ENCODE measurements at regions not wholly inside any gene's neighbourhood (a gene's known extent, or its start where the extent isn't known, plus 50 kb on each side); places are given as distances from the start of the nearest gene placed in this dataset.

DNA sequence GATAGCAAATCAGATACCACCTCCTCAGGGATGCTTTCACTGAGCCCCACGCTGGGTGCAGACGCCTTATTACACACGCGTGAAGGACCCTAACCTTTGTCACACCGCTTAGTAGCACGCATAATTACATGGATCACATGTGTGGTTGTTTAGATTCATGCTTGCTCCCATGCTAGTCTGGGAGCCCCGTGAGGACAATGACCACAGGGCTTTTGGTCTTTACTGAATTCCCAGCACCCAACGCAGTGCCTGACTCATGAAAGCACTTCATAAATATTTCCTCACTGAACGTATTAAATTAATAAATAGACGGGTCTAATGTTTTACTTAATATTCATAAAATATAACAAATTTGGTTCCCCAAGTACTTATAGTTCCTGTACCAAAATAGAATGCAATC lies 132.5 kb downstream of the ALDH8A1 start (continued):
- TF ChIP-seq HNRNPLL (IDR thresholded peaks at IDR 0.05; ENCODE audit: low read depth, low read length, poor library complexity, severe bottlenecking) (no peak), XRCC5 (IDR thresholded peaks at IDR 0.05; ENCODE audit: low read depth, low read length) (no peak)
- TF ChIP-seq, protein P1, sequence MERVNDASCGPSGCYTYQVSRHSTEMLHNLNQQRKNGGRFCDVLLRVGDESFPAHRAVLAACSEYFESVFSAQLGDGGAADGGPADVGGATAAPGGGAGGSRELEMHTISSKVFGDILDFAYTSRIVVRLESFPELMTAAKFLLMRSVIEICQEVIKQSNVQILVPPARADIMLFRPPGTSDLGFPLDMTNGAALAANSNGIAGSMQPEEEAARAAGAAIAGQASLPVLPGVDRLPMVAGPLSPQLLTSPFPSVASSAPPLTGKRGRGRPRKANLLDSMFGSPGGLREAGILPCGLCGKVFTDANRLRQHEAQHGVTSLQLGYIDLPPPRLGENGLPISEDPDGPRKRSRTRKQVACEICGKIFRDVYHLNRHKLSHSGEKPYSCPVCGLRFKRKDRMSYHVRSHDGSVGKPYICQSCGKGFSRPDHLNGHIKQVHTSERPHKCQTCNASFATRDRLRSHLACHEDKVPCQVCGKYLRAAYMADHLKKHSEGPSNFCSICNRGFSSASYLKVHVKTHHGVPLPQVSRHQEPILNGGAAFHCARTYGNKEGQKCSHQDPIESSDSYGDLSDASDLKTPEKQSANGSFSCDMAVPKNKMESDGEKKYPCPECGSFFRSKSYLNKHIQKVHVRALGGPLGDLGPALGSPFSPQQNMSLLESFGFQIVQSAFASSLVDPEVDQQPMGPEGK (CRISPR knock-in tag; IDR thresholded peaks at IDR 0.05; ENCODE audit: borderline replicate concordance): no peak

- no peak for TF ChIP-seq CBX5 (IDR thresholded peaks at IDR 0.05; ENCODE audit: borderline replicate concordance, low read depth)
- no peak for TF ChIP-seq LARP7 (IDR thresholded peaks at IDR 0.05)
- TF ChIP-seq MIER1 (IDR thresholded peaks at IDR 0.05; ENCODE audit: low read depth): no peak
- no peaks in the 10 kb centered on the region for H3K36me3 ChIP-seq (ENCODE audit: control insufficient read depth, insufficient read depth, low read length)
- ATAC-seq: no peak
- H3K4me2 ChIP-seq (ENCODE audit: insufficient read depth, low read length): no peak overlapping the region
- POLR2A ChIA-PET: no interaction called here
- H3K27me3 ChIP-seq (ENCODE audit: control insufficient read depth in 2 of 2, insufficient read depth in 2 of 2, low read length in 2 of 2): peaks cover 10 to 20% of the 10 kb centered on the region in 2 experiments
- CTCF ChIA-PET (ENCODE audit: low intra/inter-chr PET ratio): no interaction called here
- no peak overlapping the region for H2AFZ ChIP-seq (ENCODE audit: low read depth, low read length)
- H3K9me3 ChIP-seq (replicated peaks; ENCODE audit: control insufficient read depth, insufficient read depth, low read depth, low read length): no peaks in the 10 kb centered on the region
- BruUV-seq (replicated peaks): no TSS peak
- no peaks in the 10 kb centered on the region for H3K79me2 ChIP-seq (ENCODE audit: control insufficient read depth, insufficient read depth, low read length)
- WGBS (ENCODE audit: insufficient coverage, low coverage, missing lambda C conversion rate): 2% methylated on average over 3 of the region's 3 CpGs
- H3K4me1 ChIP-seq (replicated peaks in 1 of 2; ENCODE audit: control insufficient read depth in 2 of 2, insufficient read depth in 2 of 2, low read length in 2 of 2): no peaks in the 10 kb centered on the region
- FAIRE-seq: no peak
- no peaks in the 10 kb centered on the region for H4K20me1 ChIP-seq (replicated peaks; ENCODE audit: control insufficient read depth, insufficient read depth, low read length)
- H3K9me1 ChIP-seq (ENCODE audit: control insufficient read depth, insufficient read depth, low read length): no peaks in the 10 kb centered on the region
- H3K4me3 ChIP-seq: no peak overlapping the region
- no peak overlapping the region for H3K9ac ChIP-seq (ENCODE audit: insufficient read depth in 1 of 2, low read depth in 2 of 2, low read length in 2 of 2)
- intact Hi-C loops (cut with micrococcal nuclease) (no loop called here), in situ Hi-C loops (cut with MboI) (no loop called here)
- DNase-seq (ENCODE audit: extremely low read depth in 1 of 4, low spot score in 3 of 4): no peak
- no peak overlapping the region for H3K27ac ChIP-seq (ENCODE audit: extremely low read depth, low read depth, low read length)
These were observed 133.1 kb downstream of the ALDH8A1 start for GRCh38 chr6:134816780-134817179.
